Adrenal gland (tissue), 5 donors: ENCODE measurements at regions not wholly inside any gene's neighbourhood (a gene's known extent, or its start where the extent isn't known, plus 50 kb on each side); places are given as distances from the start of the nearest gene placed in this dataset.

Source experiments
- POLR2A ChIP-seq, 2 donors: fragments of 450-650 bp; IDR thresholded peaks; one replicate each; pipeline ENCODE4 v1.6.1; 2017; ENCODE audit warnings: antibody characterized with exemption in 2 of 2, mild to moderate bottlenecking in 2 of 2, moderate library complexity in 1 of 2
- TF ChIP-seq, protein P1 (sequence below), 6 experiments: fragments of 450-650 bp in 4 of 6; fragments of 200-600 bp in 2 of 6; sonication (generic) in 1 of 6; IDR thresholded peaks; 1 replicate in 5 of 6; 2 replicates in 1 of 6; pipeline versions ENCODE4 v1.5.1 to v1.8.0; 2016 to 2021; ENCODE audit warnings: antibody characterized with exemption in 6 of 6, mild to moderate bottlenecking in 2 of 6, moderate library complexity in 1 of 6
- donor health status: DM: no; HTN: no; CAD: no.

DNA sequence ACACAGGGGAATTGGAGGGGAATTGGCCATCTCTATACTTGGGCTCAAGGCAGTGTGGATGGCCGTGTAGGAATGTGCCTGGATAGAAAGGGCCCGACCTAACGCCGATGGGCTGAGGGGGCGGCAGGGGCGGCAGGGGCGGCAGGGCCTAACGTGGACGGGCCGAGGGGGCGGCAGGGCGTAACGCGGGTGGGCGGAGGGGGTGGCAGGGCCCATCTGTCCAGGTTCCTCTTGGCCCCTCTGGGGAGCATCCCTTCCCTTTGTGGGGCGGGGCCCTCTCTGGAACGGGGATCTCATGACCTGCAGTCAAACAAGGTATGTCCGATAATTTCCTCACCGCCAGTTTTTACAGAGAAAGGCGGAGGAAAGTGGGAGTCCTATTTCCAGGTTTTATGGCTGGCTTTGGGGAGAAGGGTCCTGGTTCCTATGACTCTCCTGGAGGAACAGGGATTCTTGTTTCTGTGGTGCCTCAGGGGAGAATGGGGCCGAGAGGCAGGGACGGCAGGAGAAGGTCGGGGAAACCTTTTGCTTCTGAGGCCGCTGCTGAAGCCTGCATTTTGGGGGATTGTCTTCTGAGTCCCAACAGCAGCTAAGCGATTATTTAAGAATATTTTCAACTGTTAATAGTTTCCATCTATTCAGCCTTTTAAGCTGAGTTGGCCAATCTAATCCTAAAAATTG lies 100.8 kb upstream of the FRMD1 start:
- TF ChIP-seq, protein P1, sequence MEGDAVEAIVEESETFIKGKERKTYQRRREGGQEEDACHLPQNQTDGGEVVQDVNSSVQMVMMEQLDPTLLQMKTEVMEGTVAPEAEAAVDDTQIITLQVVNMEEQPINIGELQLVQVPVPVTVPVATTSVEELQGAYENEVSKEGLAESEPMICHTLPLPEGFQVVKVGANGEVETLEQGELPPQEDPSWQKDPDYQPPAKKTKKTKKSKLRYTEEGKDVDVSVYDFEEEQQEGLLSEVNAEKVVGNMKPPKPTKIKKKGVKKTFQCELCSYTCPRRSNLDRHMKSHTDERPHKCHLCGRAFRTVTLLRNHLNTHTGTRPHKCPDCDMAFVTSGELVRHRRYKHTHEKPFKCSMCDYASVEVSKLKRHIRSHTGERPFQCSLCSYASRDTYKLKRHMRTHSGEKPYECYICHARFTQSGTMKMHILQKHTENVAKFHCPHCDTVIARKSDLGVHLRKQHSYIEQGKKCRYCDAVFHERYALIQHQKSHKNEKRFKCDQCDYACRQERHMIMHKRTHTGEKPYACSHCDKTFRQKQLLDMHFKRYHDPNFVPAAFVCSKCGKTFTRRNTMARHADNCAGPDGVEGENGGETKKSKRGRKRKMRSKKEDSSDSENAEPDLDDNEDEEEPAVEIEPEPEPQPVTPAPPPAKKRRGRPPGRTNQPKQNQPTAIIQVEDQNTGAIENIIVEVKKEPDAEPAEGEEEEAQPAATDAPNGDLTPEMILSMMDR (IDR thresholded peaks at IDR 0.05), result no peak
- TF ChIP-seq POLR2A (IDR thresholded peaks at IDR 0.05), result no peak
